ENCODE measurements at regions not wholly inside any gene's neighbourhood (a gene's known extent, or its start where the extent isn't known, plus 50 kb on each side); places are given as distances from the start of the nearest gene placed in this dataset.

DNA sequence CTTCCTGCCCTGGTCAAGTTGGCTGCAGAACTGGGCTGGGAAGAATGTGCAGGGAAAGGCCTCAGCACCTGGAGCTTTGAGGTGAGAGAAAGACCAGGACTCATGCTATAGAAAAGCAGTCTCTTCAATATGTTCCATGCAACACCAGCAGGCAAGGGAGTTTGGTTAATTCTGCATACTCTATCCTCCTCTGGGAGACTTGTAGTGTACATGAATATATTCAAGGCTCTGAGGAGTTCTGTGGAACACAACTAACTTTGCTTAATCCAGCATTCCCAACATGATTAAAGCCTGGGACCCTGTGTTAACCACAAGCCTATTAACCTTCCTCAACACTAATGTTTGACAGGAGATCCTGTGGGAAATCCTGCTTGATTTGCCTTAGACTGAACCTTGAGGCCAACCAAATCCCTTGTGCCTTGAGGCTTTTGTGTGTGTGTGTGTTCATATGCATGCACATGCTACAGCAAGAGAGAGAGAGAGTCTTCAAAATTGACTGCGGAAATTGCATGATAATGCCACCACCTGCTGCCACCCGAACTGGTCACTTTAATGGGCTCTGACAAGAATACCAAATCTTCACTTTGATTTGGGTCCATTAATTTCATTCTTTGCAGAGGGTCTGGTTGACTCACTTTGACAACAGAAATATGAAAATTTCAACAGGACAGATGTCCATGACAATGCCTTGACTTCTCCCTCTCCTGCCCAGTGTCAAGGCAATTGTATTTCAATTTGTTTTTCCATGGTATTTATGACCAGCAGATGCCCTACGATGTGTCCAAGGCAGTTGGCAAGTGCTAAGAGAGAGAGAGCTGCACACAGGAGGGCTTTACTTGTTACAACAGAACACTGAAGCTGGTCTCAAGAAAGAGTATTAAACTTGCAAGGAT, 238.2 kb upstream of the ZBED5 start:
- peaks cover 0 to 4% of the 10 kb centered on the region in 2 donors for H3K9me3 ChIP-seq (ENCODE audit: control insufficient read depth in 1 of 2, low read length in 2 of 2)

DNA sequence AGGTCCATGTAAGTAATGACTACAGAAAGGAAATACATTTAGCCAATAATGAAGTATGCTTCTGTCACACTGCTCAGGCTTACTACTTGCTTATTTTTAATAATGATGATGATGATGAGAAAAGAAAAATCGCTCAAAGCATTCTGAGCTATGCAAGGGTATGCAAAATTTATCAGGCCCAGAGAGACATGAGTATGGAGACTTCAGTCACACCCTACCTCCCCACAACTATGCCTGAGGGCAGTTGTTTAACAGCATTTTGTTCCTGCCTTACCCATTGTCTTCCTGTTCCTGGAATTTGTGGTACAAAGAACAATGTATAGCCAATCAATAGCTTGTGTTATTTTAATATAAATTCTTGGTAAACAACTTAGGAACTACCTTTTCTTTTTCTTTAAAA, 232.6 kb upstream of the ZBED5 start:
- no peaks in the 10 kb centered on the region for H3K27me3 ChIP-seq (ENCODE audit: low read depth, low read length)
- H3K27ac ChIP-seq (ENCODE audit: low read length), result no peak overlapping the region
- no peaks in the 10 kb centered on the region for H3K36me3 ChIP-seq (ENCODE audit: control insufficient read depth in 1 of 2, insufficient read depth in 2 of 2, low read length in 2 of 2)
- no peaks in the 10 kb centered on the region for H3K4me1 ChIP-seq (ENCODE audit: control insufficient read depth in 1 of 2, insufficient read depth in 2 of 2, low read length in 2 of 2)
- no peak overlapping the region for H3K4me3 ChIP-seq (ENCODE audit: low read depth in 1 of 2, low read length in 2 of 2)
- H3K9me3 ChIP-seq (ENCODE audit: control insufficient read depth in 1 of 2, low read length in 2 of 2), result peaks cover 0 to 4% of the 10 kb centered on the region in 2 donors

More for the DNA sequence above, 238.2 kb upstream of the ZBED5 start:
- no peak overlapping the region for H3K4me3 ChIP-seq (ENCODE audit: low read depth in 1 of 2, low read length in 2 of 2)
- H3K27me3 ChIP-seq (ENCODE audit: low read depth, low read length), result no peaks in the 10 kb centered on the region
- H3K27ac ChIP-seq (ENCODE audit: low read length), result no peak overlapping the region
- no peaks in the 10 kb centered on the region for H3K4me1 ChIP-seq (ENCODE audit: control insufficient read depth in 1 of 2, insufficient read depth in 2 of 2, low read length in 2 of 2)
- H3K36me3 ChIP-seq (ENCODE audit: control insufficient read depth in 1 of 2, insufficient read depth in 2 of 2, low read length in 2 of 2), result no peaks in the 10 kb centered on the region

DNA sequence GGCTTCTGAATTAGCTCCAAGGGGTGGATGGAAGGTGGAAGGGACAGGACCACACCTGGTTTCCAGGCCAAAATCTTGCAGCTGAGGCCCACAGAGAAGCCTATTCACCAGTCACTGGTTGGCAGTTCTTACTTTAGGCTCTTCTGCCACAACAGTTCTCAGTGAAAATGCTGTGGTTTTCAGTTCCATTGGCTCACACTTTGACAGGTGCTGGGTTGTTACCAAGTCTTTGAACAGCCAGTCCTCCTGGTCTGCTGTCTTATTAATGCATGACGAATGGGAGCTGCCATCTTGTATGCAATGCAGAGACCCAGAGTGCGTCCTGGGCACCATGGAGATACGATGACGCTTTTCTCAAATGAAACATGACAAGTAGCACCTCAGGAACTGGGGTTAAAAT, 232.0 kb upstream of the ZBED5 start:
- Histone ChIP-seq H3K4me3 (ENCODE audit: low read depth in 1 of 2, low read length in 2 of 2) (no peak overlapping the region), H3K27ac (ENCODE audit: low read length) (no peak overlapping the region), H3K4me1 (ENCODE audit: control insufficient read depth in 1 of 2, insufficient read depth in 2 of 2, low read length in 2 of 2) (no peaks in the 10 kb centered on the region)

DNA sequence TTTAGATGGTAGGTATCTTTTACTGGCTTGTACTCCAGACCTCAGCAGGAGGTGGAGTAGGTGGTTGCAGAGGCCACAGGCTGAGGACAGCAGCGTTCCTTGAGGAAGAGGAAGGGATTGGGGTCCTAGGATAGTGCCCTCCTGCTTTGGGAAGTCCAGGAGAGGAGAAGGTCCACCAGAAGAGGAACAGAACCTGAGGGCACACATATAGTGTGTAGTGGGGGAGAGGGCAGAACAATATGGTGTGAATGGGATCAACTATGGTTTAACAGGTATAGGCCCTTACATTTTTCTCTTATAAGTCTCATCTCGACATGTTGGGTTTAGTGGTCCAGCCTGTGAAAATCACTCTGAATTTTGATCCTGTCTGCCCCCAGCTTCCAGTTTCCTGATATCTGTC, 229.1 kb upstream of the ZBED5 start:
- Histone ChIP-seq H3K36me3 (ENCODE audit: control insufficient read depth in 1 of 2, insufficient read depth in 2 of 2, low read length in 2 of 2) (no peaks in the 10 kb centered on the region), H3K27ac (ENCODE audit: low read length) (no peak overlapping the region), H3K9me3 (ENCODE audit: control insufficient read depth in 1 of 2, low read length in 2 of 2) (peaks cover 0 to 4% of the 10 kb centered on the region in 2 donors), H3K4me3 (ENCODE audit: low read depth in 1 of 2, low read length in 2 of 2) (no peak overlapping the region), H3K4me1 (ENCODE audit: control insufficient read depth in 1 of 2, insufficient read depth in 2 of 2, low read length in 2 of 2) (no peaks in the 10 kb centered on the region), H3K27me3 (ENCODE audit: low read depth, low read length) (no peaks in the 10 kb centered on the region)

More for the DNA sequence above, 232.0 kb upstream of the ZBED5 start:
- H3K9me3 ChIP-seq (ENCODE audit: control insufficient read depth in 1 of 2, low read length in 2 of 2), result peaks cover 0 to 4% of the 10 kb centered on the region in 2 donors
- H3K27me3 ChIP-seq (ENCODE audit: low read depth, low read length), result no peaks in the 10 kb centered on the region
- H3K36me3 ChIP-seq (ENCODE audit: control insufficient read depth in 1 of 2, insufficient read depth in 2 of 2, low read length in 2 of 2), result no peaks in the 10 kb centered on the region

DNA sequence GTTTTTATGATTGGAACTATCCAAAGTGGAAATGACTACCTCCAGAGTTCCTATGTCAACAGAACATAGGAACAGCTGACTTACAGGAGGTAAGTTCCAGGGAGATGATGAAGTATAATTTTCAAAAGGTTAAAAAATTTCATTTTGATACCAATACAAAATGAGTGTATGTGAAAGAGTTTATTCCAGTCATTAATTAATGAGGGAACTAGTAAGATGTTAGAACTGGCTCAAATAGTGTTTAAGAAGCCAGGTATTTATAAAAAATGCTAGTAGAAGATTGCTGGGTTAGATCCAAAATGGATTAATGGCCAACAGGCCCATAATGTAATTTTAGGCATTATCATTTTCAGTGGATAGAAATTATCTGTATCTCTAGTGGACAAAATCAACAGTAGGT, 227.7 kb upstream of the ZBED5 start:
- Histone ChIP-seq H3K4me1 (ENCODE audit: control insufficient read depth in 1 of 2, insufficient read depth in 2 of 2, low read length in 2 of 2) (no peaks in the 10 kb centered on the region), H3K9me3 (ENCODE audit: control insufficient read depth in 1 of 2, low read length in 2 of 2) (no peaks in the 10 kb centered on the region), H3K4me3 (ENCODE audit: low read depth in 1 of 2, low read length in 2 of 2) (no peak overlapping the region)

DNA sequence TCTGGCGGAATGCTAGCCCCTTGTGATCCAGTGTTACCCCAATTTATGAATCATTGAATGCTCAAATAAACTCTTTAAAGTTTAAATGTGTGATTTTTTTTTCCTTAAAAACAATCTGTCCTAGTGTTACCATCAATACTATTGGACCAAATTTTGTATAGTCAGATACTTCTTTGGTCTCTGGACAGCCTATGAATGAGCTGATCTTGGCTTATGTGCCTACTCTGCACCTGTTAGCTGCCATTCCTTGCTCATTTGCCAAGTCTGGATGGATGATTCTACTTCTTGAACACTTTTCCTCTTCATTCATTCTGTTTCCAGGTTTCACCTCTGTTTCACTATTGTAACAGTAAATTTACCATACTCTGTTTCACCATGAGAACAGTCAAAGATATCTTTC, 226.5 kb upstream of the ZBED5 start:
- Histone ChIP-seq H3K4me3 (ENCODE audit: low read depth in 1 of 2, low read length in 2 of 2) (no peak overlapping the region), H3K27ac (ENCODE audit: low read length) (no peak overlapping the region), H3K27me3 (ENCODE audit: low read depth, low read length) (no peaks in the 10 kb centered on the region), H3K9me3 (ENCODE audit: control insufficient read depth in 1 of 2, low read length in 2 of 2) (no peaks in the 10 kb centered on the region), H3K36me3 (ENCODE audit: control insufficient read depth in 1 of 2, insufficient read depth in 2 of 2, low read length in 2 of 2) (no peaks in the 10 kb centered on the region), H3K4me1 (ENCODE audit: control insufficient read depth in 1 of 2, insufficient read depth in 2 of 2, low read length in 2 of 2) (no peaks in the 10 kb centered on the region)

More for the DNA sequence above, 227.7 kb upstream of the ZBED5 start:
- H3K36me3 ChIP-seq (ENCODE audit: control insufficient read depth in 1 of 2, insufficient read depth in 2 of 2, low read length in 2 of 2), result no peaks in the 10 kb centered on the region
- H3K27me3 ChIP-seq (ENCODE audit: low read depth, low read length), result no peaks in the 10 kb centered on the region
- H3K27ac ChIP-seq (ENCODE audit: low read length), result no peak overlapping the region

DNA sequence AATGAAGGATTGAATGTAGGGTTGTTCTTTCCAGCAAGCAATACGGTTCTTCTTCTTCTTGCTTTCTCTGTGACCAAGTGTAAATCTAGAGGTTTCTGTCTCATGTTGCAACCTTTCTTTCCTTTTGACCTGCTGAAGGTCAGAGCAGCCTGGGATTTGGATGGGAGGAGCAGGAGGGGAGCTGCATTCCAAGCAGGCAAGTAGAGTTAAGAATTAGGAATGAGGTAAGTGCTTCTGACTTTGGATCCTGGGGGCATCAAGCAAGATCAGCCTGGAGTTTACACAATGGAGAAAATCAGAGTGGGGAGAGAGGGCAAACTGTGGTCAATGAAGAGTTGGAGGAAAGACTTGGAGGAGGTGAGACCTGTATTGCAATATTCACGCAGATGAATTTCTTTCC, 225.6 kb upstream of the ZBED5 start:
- H3K4me1 ChIP-seq (ENCODE audit: control insufficient read depth in 1 of 2, insufficient read depth in 2 of 2, low read length in 2 of 2), result no peaks in the 10 kb centered on the region
- H3K9me3 ChIP-seq (ENCODE audit: control insufficient read depth in 1 of 2, low read length in 2 of 2), result no peaks in the 10 kb centered on the region
- no peak overlapping the region for H3K27ac ChIP-seq (ENCODE audit: low read length)
- H3K4me3 ChIP-seq (ENCODE audit: low read depth in 1 of 2, low read length in 2 of 2), result no peak overlapping the region
- no peaks in the 10 kb centered on the region for H3K27me3 ChIP-seq (ENCODE audit: low read depth, low read length)
- no peaks in the 10 kb centered on the region for H3K36me3 ChIP-seq (ENCODE audit: control insufficient read depth in 1 of 2, insufficient read depth in 2 of 2, low read length in 2 of 2)

DNA sequence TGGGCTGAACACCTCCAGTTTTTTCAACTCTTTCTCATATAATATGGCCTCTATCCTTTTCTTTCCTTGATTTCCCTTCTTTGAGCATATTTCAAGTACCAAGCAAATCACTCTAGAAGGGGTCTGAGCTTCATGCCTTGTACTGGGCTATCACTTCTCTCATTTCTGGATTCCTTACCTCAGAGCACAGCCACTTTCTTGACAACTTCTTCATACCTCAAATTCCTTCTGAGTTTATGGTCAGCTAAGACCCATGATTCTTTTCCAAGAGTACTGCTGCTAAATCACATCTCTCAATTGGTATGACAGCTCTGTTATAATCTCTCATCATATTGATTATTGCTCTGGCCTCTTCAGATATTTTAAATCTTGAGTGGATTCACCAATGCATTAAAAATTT, 224.8 kb upstream of the ZBED5 start:
- no peaks in the 10 kb centered on the region for H3K27me3 ChIP-seq (ENCODE audit: low read depth, low read length)
- H3K4me3 ChIP-seq (ENCODE audit: low read depth in 1 of 2, low read length in 2 of 2), result no peak overlapping the region
- no peaks in the 10 kb centered on the region for H3K9me3 ChIP-seq (ENCODE audit: control insufficient read depth in 1 of 2, low read length in 2 of 2)
- no peaks in the 10 kb centered on the region for H3K4me1 ChIP-seq (ENCODE audit: control insufficient read depth in 1 of 2, insufficient read depth in 2 of 2, low read length in 2 of 2)
- H3K27ac ChIP-seq (ENCODE audit: low read length), result no peak overlapping the region
- no peaks in the 10 kb centered on the region for H3K36me3 ChIP-seq (ENCODE audit: control insufficient read depth in 1 of 2, insufficient read depth in 2 of 2, low read length in 2 of 2)

DNA sequence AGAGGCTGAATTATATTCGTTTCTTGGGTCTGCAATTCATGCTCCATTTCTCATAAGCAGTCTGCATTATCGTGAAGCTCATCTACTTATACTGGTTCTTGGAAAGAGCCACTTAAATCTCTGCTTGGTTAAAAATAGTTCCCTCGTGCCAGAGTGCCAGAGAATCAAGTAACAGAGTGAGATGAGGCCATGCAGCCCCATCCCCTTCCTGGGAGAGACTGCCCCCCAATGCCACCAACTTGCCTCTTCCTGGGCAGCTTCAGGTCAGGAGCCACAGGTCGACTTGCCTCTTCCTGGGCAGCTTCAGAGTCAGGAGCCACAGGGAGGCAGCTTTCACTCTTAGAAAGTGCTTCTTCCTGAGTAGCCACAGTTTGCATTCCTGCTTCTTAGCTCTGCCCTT, 223.9 kb upstream of the ZBED5 start:
- Histone ChIP-seq H3K36me3 (ENCODE audit: control insufficient read depth in 1 of 2, insufficient read depth in 2 of 2, low read length in 2 of 2) (no peaks in the 10 kb centered on the region), H3K27ac (ENCODE audit: low read length) (no peak overlapping the region), H3K4me3 (ENCODE audit: low read depth in 1 of 2, low read length in 2 of 2) (no peak overlapping the region), H3K27me3 (ENCODE audit: low read depth, low read length) (no peaks in the 10 kb centered on the region), H3K4me1 (ENCODE audit: control insufficient read depth in 1 of 2, insufficient read depth in 2 of 2, low read length in 2 of 2) (no peaks in the 10 kb centered on the region), H3K9me3 (ENCODE audit: control insufficient read depth in 1 of 2, low read length in 2 of 2) (no peaks in the 10 kb centered on the region)

DNA sequence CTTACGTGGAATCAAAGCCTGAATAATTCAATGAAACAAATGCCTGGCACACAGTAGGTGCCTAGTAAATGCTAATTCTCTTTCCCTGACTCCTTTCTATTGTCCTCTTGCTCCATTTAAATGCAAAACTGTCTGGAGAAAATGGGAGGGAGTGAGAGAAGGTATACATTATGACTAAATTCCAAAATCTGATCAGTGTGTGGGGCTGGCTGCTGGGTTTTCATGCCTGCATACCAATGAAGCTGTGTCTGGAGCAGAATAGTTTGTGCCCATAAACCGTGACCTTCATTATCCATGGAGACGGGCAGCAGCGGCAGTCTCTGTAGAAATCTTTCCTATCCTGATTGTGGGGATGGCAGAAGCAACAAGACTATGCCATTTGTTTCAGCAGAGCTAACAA, 223.4 kb upstream of the ZBED5 start:
- Histone ChIP-seq H3K27me3 (ENCODE audit: low read depth, low read length) (no peaks in the 10 kb centered on the region), H3K4me1 (ENCODE audit: control insufficient read depth in 1 of 2, insufficient read depth in 2 of 2, low read length in 2 of 2) (no peaks in the 10 kb centered on the region), H3K9me3 (ENCODE audit: control insufficient read depth in 1 of 2, low read length in 2 of 2) (no peaks in the 10 kb centered on the region), H3K36me3 (ENCODE audit: control insufficient read depth in 1 of 2, insufficient read depth in 2 of 2, low read length in 2 of 2) (no peaks in the 10 kb centered on the region), H3K27ac (ENCODE audit: low read length) (no peak overlapping the region), H3K4me3 (ENCODE audit: low read depth in 1 of 2, low read length in 2 of 2) (no peak overlapping the region)

DNA sequence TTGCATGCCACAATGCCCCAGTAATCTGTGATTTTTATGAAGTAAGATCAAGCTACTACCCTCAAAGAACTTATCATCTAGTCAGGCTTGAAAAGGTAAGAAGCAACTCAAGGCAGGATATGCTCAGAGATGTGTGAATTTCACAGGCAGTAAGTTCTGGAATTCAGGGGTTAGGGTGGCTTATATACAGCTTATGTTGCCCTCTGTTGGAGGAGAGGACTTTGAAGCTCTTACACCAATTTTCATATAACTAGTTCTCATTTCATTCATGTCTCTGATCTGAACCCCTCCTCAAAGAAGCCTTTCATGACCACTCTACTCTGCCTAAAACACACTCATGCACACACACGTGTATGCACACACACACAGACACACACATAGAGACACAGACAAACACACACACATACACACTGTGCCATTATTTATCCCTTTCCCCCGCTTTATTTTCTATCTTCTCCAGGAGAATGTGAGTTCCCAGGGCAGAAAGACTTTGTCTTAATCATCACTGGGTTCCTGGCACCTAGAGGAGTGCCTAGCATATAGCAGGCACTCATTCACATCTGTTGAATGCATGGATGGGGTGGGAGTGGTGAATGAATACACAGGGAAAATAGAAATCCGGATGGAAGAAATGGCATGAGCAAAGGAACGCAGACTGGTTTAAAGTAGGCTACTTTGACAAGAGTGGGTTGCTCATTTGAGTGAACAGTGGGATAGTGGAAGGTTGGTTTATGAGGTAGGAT, 220.7 kb upstream of the ZBED5 start:
- H3K36me3 ChIP-seq (ENCODE audit: control insufficient read depth in 1 of 2, insufficient read depth in 2 of 2, low read length in 2 of 2), result no peaks in the 10 kb centered on the region
- H3K27me3 ChIP-seq (ENCODE audit: low read depth, low read length), result no peaks in the 10 kb centered on the region
- H3K9me3 ChIP-seq (ENCODE audit: control insufficient read depth in 1 of 2, low read length in 2 of 2), result no peaks in the 10 kb centered on the region
- H3K4me1 ChIP-seq (ENCODE audit: control insufficient read depth in 1 of 2, insufficient read depth in 2 of 2, low read length in 2 of 2), result no peaks in the 10 kb centered on the region
- no peak overlapping the region for H3K27ac ChIP-seq (ENCODE audit: low read length)
- H3K4me3 ChIP-seq (ENCODE audit: low read depth in 1 of 2, low read length in 2 of 2), result no peak overlapping the region

Data from muscle layer of duodenum (tissue), 2 donors.